ENCODE measurements at regions not wholly inside any gene's neighbourhood (a gene's known extent, or its start where the extent isn't known, plus 50 kb on each side); places are given as distances from the start of the nearest gene placed in this dataset.
A peak's percentile ranks its signal among the peaks of the same experiment; 100 is the strongest.
"Not testable (repeated sequence)": the region's sequence is repeated elsewhere in the genome, so short reads cannot be mapped to it uniquely, and the experiment has no call there.

GRCh38 chr10:62473241-62473640 lies 99.1 kb downstream of the ZNF365 start:
- H3K36me3 Mint-ChIP-seq: no peaks in the 10 kb centered on the region
- H3K4me3 Mint-ChIP-seq: no peak overlapping the region

DNA sequence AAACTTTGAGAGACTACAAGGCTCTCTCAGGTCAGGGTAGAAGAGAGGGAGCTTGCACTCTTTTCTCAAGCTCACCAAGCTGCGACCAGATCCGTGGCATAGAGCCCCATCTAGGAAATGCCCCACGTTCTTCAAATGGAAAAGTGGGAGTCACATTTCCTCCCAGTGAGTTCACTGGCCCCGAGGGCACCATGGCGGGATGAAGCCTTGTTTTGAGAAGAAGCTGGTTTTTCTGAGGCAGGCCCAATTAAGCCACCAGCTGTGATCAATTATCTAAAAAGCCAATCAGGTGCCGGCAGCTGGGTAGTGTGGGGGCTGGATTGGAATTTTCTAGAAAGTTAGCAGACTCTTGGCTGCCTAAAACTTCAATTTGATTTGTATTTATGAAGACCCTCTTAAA lies 101.4 kb downstream of the ZNF365 start:
- Mint-ChIP-seq H3K9me3 (peaks cover 0 to 1% (median 0%) of the 10 kb centered on the region in 3 donors), H3K4me1 (peaks cover 0 to 4% (median 3%) of the 10 kb centered on the region in 3 donors), H3K27ac (no peak overlapping the region), H3K4me3 (no peak overlapping the region), H3K27me3 (peaks cover 16% of the 10 kb centered on the region), H3K36me3 (no peaks in the 10 kb centered on the region)

More at GRCh38 chr10:62473241-62473640, 99.1 kb downstream of the ZNF365 start:
- H3K4me1 Mint-ChIP-seq: peaks cover 0 to 4% (median 0%) of the 10 kb centered on the region in 3 donors
- peaks cover 0 to 1% (median 0%) of the 10 kb centered on the region in 3 donors for H3K9me3 Mint-ChIP-seq
- no peak overlapping the region for H3K27ac Mint-ChIP-seq
- peaks cover 9% of the 10 kb centered on the region for H3K27me3 Mint-ChIP-seq

DNA sequence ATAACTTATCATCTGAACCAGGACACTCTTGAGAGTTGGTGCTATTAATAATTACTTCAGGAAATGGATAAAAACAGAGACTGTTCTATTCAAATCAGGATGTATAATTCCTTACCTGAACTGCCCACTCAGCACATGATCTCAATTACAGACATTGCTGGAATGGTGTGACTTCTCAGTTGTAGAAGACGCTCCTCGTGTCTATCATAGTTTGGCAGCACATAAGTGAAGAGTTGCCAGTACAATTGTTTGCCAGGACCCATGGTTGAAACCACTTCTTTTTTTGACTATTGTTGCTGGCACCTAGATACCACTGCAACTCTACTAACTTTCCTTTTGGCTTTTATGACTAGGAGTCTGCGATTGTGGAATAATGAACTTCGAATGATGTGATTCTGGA lies 105.4 kb downstream of the ZNF365 start:
- peaks cover 9% of the 10 kb centered on the region for H3K27me3 Mint-ChIP-seq
- H3K36me3 Mint-ChIP-seq: no peaks in the 10 kb centered on the region
- H3K9me3 Mint-ChIP-seq: peaks cover 0 to 1% (median 0%) of the 10 kb centered on the region in 3 donors
- peaks cover 0 to 3% (median 0%) of the 10 kb centered on the region in 3 donors for H3K4me1 Mint-ChIP-seq
- H3K4me3 Mint-ChIP-seq: no peak overlapping the region
- H3K27ac Mint-ChIP-seq: no peak overlapping the region

DNA sequence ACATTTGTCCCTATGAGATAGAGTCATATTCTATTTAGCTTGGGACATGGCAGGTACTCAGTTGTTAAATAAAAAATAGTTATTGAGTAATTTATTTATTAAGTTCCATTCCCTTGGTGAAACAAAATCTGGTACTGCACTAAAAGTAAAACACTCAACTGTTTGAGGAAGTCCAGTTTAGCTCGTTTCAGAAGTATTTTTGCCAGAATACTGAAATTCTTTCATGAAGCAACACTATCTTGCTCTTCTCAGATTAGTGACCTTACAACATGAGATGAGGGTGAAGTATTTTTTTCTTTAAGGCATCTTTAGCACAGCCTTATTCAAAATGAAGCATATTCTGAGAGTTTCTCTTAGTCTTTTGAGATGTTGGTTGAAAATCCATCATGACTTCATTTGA lies 106.0 kb downstream of the ZNF365 start:
- H3K9me3 Mint-ChIP-seq: peaks cover 0 to 1% (median 0%) of the 10 kb centered on the region in 3 donors
- H3K4me3 Mint-ChIP-seq: no peak overlapping the region
- peaks cover 0 to 3% (median 0%) of the 10 kb centered on the region in 3 donors for H3K4me1 Mint-ChIP-seq
- H3K27ac Mint-ChIP-seq: no peak overlapping the region
- peaks cover 9% of the 10 kb centered on the region for H3K27me3 Mint-ChIP-seq
- no peaks in the 10 kb centered on the region for H3K36me3 Mint-ChIP-seq

GRCh38 chr10:62482581-62482980 lies 108.4 kb downstream of the ZNF365 start:
- H3K9me3 Mint-ChIP-seq: no peaks in the 10 kb centered on the region
- peaks cover 9% of the 10 kb centered on the region for H3K27me3 Mint-ChIP-seq
- no peak overlapping the region for H3K4me3 Mint-ChIP-seq
- no peak overlapping the region for H3K27ac Mint-ChIP-seq
- H3K4me1 Mint-ChIP-seq: peaks cover 0 to 3% (median 0%) of the 10 kb centered on the region in 3 donors
- no peaks in the 10 kb centered on the region for H3K36me3 Mint-ChIP-seq

DNA sequence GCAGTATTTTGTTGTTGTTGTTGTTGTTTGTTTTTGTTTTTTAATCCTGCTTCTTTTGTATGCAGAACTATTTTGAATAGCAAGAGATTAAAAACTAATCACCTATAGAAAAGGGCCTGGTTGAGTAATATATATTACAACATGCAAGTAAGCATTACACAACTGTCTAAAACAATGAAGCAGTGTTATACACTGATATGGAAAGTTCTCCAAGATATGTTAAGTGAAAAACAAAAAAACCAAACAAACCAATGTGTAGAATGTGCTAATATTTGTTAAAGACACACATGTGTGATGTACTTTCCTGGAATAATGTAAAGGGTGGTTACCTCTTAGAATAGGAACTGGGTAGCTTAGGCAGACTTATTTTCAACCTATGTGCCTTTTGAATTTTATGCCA lies 117.4 kb downstream of the ZNF365 start:
- Mint-ChIP-seq H3K4me1 (peaks cover 0 to 13% (median 11%) of the 10 kb centered on the region in 3 donors), H3K36me3 (no peaks in the 10 kb centered on the region), H3K4me3 (no peak overlapping the region), H3K9me3 (no peaks in the 10 kb centered on the region), H3K27me3 (no peaks in the 10 kb centered on the region), H3K27ac (no peak overlapping the region)

DNA sequence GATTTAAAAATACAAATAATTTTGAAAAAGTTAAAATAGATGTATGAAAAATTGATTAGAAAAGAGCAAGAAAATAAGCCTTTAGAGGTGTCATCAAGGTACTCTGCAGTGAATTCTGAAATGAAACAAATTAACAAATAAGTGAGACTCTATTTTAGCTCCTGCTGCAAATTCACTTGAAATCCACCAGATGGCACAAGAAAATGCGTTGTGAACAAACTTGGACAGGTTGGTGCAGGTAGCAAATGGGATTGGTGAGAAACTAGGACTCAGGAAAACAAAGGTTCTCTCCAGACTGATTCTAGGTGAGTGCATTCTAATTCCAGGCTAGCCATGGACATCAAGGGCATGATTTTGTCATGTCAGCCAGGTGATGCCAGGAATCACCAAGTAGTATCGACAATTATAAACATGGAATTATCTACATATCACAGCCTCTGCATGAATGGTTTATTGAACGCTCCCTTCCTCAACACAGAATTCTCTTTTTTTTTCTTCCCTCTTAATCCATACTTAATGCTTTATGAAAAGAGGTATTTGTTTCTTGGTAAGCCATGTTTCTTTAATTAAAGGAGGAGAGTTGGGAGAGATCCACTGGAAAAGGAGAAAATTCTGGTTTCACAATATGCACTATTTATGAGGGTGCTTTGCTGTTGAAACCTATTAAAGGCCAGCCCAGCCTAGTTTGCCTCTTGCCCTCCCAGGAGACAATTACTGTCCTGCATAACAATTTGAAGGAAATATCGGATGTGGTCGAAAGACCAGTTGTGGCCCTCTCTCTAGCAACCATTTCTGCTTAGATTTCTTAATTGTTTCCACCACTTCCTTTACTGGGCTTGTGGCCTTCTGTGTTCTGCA lies 118.1 kb downstream of the ZNF365 start:
- Mint-ChIP-seq H3K27me3 (no peaks in the 10 kb centered on the region), H3K36me3 (no peaks in the 10 kb centered on the region), H3K9me3 (no peaks in the 10 kb centered on the region), H3K27ac (no peak overlapping the region), H3K4me1 (peaks cover 0 to 13% (median 11%) of the 10 kb centered on the region in 3 donors), H3K4me3 (no peak overlapping the region)

GRCh38 chr10:62492870-62493180 lies 118.7 kb downstream of the ZNF365 start:
- Mint-ChIP-seq H3K27ac (no peak overlapping the region), H3K4me1 (peaks cover 0 to 13% (median 11%) of the 10 kb centered on the region in 3 donors), H3K4me3 (no peak overlapping the region), H3K27me3 (peaks cover 3% of the 10 kb centered on the region), H3K36me3 (no peaks in the 10 kb centered on the region), H3K9me3 (no peaks in the 10 kb centered on the region)

DNA sequence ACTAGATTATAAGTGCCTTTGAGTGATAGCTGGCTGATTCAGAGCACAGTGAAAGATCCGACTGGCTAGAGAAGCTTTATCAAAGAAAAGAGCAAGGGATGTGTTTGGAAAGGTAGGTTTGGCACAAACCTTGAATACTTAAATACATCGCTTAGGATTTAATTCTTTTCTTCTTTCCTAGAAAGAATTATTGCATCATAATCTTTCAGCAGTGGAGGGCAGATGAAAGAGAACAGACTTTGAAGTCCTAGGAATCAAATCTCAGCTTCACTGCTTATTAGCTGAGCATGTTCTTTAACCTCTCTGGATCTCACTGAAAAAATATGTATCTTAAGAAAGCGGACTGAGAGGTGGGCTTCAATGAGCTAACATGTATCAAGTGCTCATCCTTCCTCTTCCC lies 122.8 kb downstream of the ZNF365 start:
- H3K36me3 Mint-ChIP-seq: no peaks in the 10 kb centered on the region
- H3K4me1 Mint-ChIP-seq: peaks cover 0 to 11% (median 10%) of the 10 kb centered on the region in 3 donors
- no peaks in the 10 kb centered on the region for H3K9me3 Mint-ChIP-seq
- no peak overlapping the region for H3K27ac Mint-ChIP-seq
- peaks cover 3% of the 10 kb centered on the region for H3K27me3 Mint-ChIP-seq
- H3K4me3 Mint-ChIP-seq: no peak overlapping the region

- Mint-ChIP-seq H3K9me3 (peaks cover 0 to 3% (median 0%) of the 10 kb centered on the region in 3 donors), H3K36me3 (no peaks in the 10 kb centered on the region), H3K27ac (no peak overlapping the region), H3K27me3 (peaks cover 3% of the 10 kb centered on the region), H3K4me3 (no peak overlapping the region), H3K4me1 (peaks cover 0 to 6% (median 3%) of the 10 kb centered on the region in 3 donors)
These were observed 124.1 kb downstream of the ZNF365 start for GRCh38 chr10:62498271-62498670.

GRCh38 chr10:62500116-62500515 lies 125.9 kb downstream of the ZNF365 start:
- H3K9me3 Mint-ChIP-seq, H3K27ac Mint-ChIP-seq, H3K4me3 Mint-ChIP-seq, H3K36me3 Mint-ChIP-seq, H3K4me1 Mint-ChIP-seq, H3K27me3 Mint-ChIP-seq: not testable (repeated sequence)

GRCh38 chr10:62501547-62501946 lies 127.4 kb downstream of the ZNF365 start:
- H3K9me3 Mint-ChIP-seq: peaks cover 0 to 3% (median 0%) of the 10 kb centered on the region in 3 donors
- no peak overlapping the region for H3K4me3 Mint-ChIP-seq
- H3K4me1 Mint-ChIP-seq: peaks cover 0 to 6% (median 4%) of the 10 kb centered on the region in 3 donors
- no peak overlapping the region for H3K27ac Mint-ChIP-seq
- peaks cover 3% of the 10 kb centered on the region for H3K27me3 Mint-ChIP-seq
- H3K36me3 Mint-ChIP-seq: no peaks in the 10 kb centered on the region

GRCh38 chr10:62502995-62503613 lies 128.9 kb downstream of the ZNF365 start:
- Mint-ChIP-seq H3K27me3 (no peaks in the 10 kb centered on the region), H3K27ac (peak overlapping the region in 2 of 3 donors; percentile 6 to 13), H3K9me3 (peaks cover 0 to 3% (median 0%) of the 10 kb centered on the region in 3 donors), H3K4me3 (no peak overlapping the region), H3K36me3 (no peaks in the 10 kb centered on the region), H3K4me1 (peaks cover 0 to 8% (median 5%) of the 10 kb centered on the region in 3 donors)

DNA sequence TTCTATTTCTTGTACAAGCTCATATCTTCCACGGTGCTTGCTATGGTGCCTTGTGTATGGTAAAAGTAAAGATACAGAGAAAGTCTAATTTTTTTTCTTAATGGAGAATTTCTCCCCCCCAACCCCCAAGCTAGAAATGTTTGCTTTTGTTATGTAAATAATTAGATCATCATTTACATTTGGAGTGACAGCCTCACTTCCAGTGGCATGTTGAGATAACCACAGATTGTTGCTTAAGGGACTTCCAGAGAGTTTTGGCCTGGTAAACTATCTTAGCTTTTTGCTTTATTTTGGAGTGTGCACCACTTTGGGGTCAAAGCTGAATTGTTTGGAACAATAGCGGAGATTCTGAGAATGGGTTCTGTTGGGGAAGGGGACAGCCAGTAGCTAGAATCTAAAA lies 129.7 kb downstream of the ZNF365 start:
- H3K27ac Mint-ChIP-seq: no peak overlapping the region
- H3K27me3 Mint-ChIP-seq: no peaks in the 10 kb centered on the region
- no peaks in the 10 kb centered on the region for H3K36me3 Mint-ChIP-seq
- H3K4me1 Mint-ChIP-seq: peaks cover 0 to 8% (median 5%) of the 10 kb centered on the region in 3 donors
- no peak overlapping the region for H3K4me3 Mint-ChIP-seq
- peaks cover 0 to 3% (median 0%) of the 10 kb centered on the region in 3 donors for H3K9me3 Mint-ChIP-seq

DNA sequence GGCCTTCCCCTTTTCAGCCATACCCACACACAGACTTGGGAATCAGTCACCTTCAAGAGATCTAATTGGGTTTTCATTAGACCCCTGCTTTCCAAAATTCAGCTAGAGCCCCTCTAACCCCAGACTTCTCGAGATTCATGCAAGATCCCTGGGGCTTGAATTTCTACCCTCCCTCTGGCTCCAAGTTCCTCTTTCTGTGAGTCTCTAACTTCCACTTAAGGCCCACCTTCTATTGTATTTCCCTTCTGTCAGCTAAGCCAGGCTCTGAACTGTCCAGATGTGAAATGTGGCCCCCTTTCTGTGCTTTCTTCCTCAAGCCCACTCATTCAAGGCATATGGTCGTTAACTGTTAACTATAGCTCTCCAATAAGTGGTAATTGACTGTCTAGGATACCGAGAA lies 132.2 kb downstream of the ZNF365 start:
- H3K36me3 Mint-ChIP-seq: peaks cover 3% of the 10 kb centered on the region
- no peak overlapping the region for H3K27ac Mint-ChIP-seq
- peaks cover 0 to 8% (median 7%) of the 10 kb centered on the region in 3 donors for H3K4me1 Mint-ChIP-seq
- peak overlapping the region in 1 of 4 donors; percentile 40 for H3K4me3 Mint-ChIP-seq
- no peaks in the 10 kb centered on the region for H3K27me3 Mint-ChIP-seq
- H3K9me3 Mint-ChIP-seq: peaks cover 0 to 3% (median 0%) of the 10 kb centered on the region in 3 donors

Data from IgD-negative memory B cell (primary cell).